ENCODE measurements at regions not wholly inside any gene's neighbourhood (a gene's known extent, or its start where the extent isn't known, plus 50 kb on each side); places are given as distances from the start of the nearest gene placed in this dataset.

DNA sequence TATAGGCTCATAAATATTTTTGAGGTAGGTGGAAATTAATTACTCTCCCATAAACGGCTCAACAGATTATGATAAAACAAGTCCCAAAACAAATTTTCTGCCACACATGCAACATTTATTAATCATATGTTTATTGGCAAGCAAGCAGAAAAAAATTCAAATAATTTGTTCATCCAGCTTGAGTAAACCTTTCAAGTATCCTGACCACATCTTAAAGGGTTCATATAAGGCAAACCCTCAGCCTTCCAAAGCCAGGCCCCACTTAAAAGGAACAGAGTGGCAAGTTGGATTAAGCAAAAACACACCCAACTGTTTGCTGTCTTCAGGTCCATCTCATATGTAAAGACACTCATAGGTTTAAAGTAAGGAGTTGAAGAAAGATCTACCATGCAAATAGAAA is 1042.3 kb downstream of the DIPK2A start:
- no peak for TF ChIP-seq JUNB (IDR thresholded peaks at IDR 0.05; ENCODE audit: unreplicated experiment)
- TF ChIP-seq, protein P1, sequence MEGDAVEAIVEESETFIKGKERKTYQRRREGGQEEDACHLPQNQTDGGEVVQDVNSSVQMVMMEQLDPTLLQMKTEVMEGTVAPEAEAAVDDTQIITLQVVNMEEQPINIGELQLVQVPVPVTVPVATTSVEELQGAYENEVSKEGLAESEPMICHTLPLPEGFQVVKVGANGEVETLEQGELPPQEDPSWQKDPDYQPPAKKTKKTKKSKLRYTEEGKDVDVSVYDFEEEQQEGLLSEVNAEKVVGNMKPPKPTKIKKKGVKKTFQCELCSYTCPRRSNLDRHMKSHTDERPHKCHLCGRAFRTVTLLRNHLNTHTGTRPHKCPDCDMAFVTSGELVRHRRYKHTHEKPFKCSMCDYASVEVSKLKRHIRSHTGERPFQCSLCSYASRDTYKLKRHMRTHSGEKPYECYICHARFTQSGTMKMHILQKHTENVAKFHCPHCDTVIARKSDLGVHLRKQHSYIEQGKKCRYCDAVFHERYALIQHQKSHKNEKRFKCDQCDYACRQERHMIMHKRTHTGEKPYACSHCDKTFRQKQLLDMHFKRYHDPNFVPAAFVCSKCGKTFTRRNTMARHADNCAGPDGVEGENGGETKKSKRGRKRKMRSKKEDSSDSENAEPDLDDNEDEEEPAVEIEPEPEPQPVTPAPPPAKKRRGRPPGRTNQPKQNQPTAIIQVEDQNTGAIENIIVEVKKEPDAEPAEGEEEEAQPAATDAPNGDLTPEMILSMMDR (conservative IDR thresholded peaks at IDR 0.05; ENCODE audit: low read depth in 2 of 2), result no peak
- TF ChIP-seq EZH2 (IDR thresholded peaks at IDR 0.05; ENCODE audit: low read depth, unreplicated experiment), result no peak
- TF ChIP-seq POLR2AphosphoS5 (IDR thresholded peaks at IDR 0.05; ENCODE audit: low read depth), result no peak
- TF ChIP-seq EZH2phosphoT487 (IDR thresholded peaks at IDR 0.05; ENCODE audit: unreplicated experiment), result no peak
